WTC11 (cell line): ENCODE measurements at regions not wholly inside any gene's neighbourhood (a gene's known extent, or its start where the extent isn't known, plus 50 kb on each side); places are given as distances from the start of the nearest gene placed in this dataset.

ENCODE experiments used
- ATAC-seq: fragments of 200-7000 bp; cut with Tn5 transposase; 2 replicates; pipeline ENCODE4 v1.10.0; 2021; ENCODE audit warnings: mild to moderate bottlenecking, moderate library complexity
- CTCF ChIA-PET: fragments of 300-600 bp; sonication (Branson Sonifier 250); formaldehyde crosslinking; loops from one replicate; lab custom pipeline; 2021; ENCODE audit warnings: antibody characterized with exemption; lab: Charles Lee
- POLR2A ChIA-PET: fragments of 350-600 bp; sonication (Branson Sonifier 250); formaldehyde crosslinking; loops from one replicate; lab custom pipeline; 2021; ENCODE audit warnings: antibody characterized with exemption; lab: Charles Lee
- DNase-seq: peaks from one replicate; pipeline ENCODE4 v3.0.0; 2021; ENCODE audit warnings: low spot score
- H3K27ac Mint-ChIP-seq: 2 replicates; pipeline ENCODE4 v1.8.0; 2021; ENCODE audit warnings: mixed read lengths
- H3K27me3 Mint-ChIP-seq: 2 replicates; pipeline ENCODE4 v1.8.0; 2021; ENCODE audit warnings: low read depth, mild to moderate bottlenecking, moderate library complexity, mixed read lengths
- H3K36me3 Mint-ChIP-seq: 2 replicates; pipeline ENCODE4 v1.8.0; 2021; ENCODE audit warnings: mixed read lengths
- H3K4me1 Mint-ChIP-seq: 2 replicates; pipeline ENCODE4 v1.8.0; 2022; ENCODE audit warnings: mixed read lengths
- H3K4me3 Mint-ChIP-seq: 2 replicates; pipeline ENCODE4 v1.8.0; 2021; ENCODE audit warnings: mild to moderate bottlenecking, moderate library complexity, mixed read lengths
- H3K9me3 Mint-ChIP-seq: 2 replicates; pipeline ENCODE4 v1.8.0; 2021; ENCODE audit warnings: mixed read lengths
- ATF2 ChIP-seq: sonication (generic); formaldehyde crosslinking; IDR thresholded peaks from 2 replicates; pipeline ENCODE4 v1.8.1; 2022; ENCODE audit warnings: low read depth, missing genetic modification reagents, borderline replicate concordance
- CBFB ChIP-seq: sonication (generic); formaldehyde crosslinking; IDR thresholded peaks from 2 replicates; pipeline ENCODE4 v1.8.1; 2022; ENCODE audit warnings: mild to moderate bottlenecking, low read depth, missing genetic modification reagents
- CREM ChIP-seq: sonication (generic); formaldehyde crosslinking; IDR thresholded peaks from 2 replicates; pipeline ENCODE4 v1.8.1; 2022; ENCODE audit warnings: mild to moderate bottlenecking, missing genetic modification reagents, moderate library complexity
- ERG ChIP-seq: fragments of 250-450 bp; sonication (Bioruptor Pico); IDR thresholded peaks from 2 replicates; pipeline ENCODE4 v1.8.0; 2021; ENCODE audit warnings: mild to moderate bottlenecking
- FOXP1 ChIP-seq: sonication (generic); formaldehyde crosslinking; IDR thresholded peaks from 2 replicates; pipeline ENCODE4 v1.8.0; 2022; ENCODE audit warnings: missing genetic modification reagents, mild to moderate bottlenecking, moderate library complexity, borderline replicate concordance
- FOXP4 ChIP-seq: sonication (generic); formaldehyde crosslinking; IDR thresholded peaks from 2 replicates; pipeline ENCODE4 v1.8.0; 2022; ENCODE audit warnings: mild to moderate bottlenecking, missing genetic modification reagents
- GABPB1 ChIP-seq: sonication (generic); formaldehyde crosslinking; IDR thresholded peaks from 2 replicates; pipeline ENCODE4 v1.8.1; 2023; ENCODE audit warnings: mild to moderate bottlenecking, missing genetic modification reagents
- MYBL2 ChIP-seq: sonication (generic); formaldehyde crosslinking; IDR thresholded peaks from 2 replicates; pipeline ENCODE4 v1.8.1; 2023; ENCODE audit warnings: mild to moderate bottlenecking, moderate library complexity, missing genetic modification reagents
- RORB ChIP-seq: fragments of 250-450 bp; sonication (Bioruptor Pico); IDR thresholded peaks from 2 replicates; pipeline ENCODE4 v1.9.0; 2021; ENCODE audit warnings: mild to moderate bottlenecking
- SMAD4 ChIP-seq: sonication (generic); formaldehyde crosslinking; IDR thresholded peaks from 2 replicates; pipeline ENCODE4 v1.8.0; 2022; ENCODE audit warnings: mild to moderate bottlenecking, missing genetic modification reagents
- SP1 ChIP-seq: sonication (generic); formaldehyde crosslinking; conservative IDR thresholded peaks from 2 replicates; pipeline ENCODE4 v1.8.1; 2022; ENCODE audit warnings: missing genetic modification reagents
- TEAD1 ChIP-seq: sonication (generic); formaldehyde crosslinking; IDR thresholded peaks from 2 replicates; pipeline ENCODE4 v1.8.0; 2022; ENCODE audit warnings: mild to moderate bottlenecking, missing genetic modification reagents
- TEAD4 ChIP-seq: sonication (generic); formaldehyde crosslinking; IDR thresholded peaks from 2 replicates; pipeline ENCODE4 v1.8.0; 2022; ENCODE audit warnings: mild to moderate bottlenecking, missing genetic modification reagents
- ZNF263 ChIP-seq: sonication (generic); formaldehyde crosslinking; IDR thresholded peaks from 2 replicates; pipeline ENCODE4 v1.8.1; 2022; ENCODE audit warnings: low read depth, mild to moderate bottlenecking, moderate library complexity, missing genetic modification reagents
- ZNF532 ChIP-seq: fragments of 250-450 bp; sonication (Bioruptor Pico); IDR thresholded peaks from 2 replicates; pipeline ENCODE4 v1.9.0; 2021; ENCODE audit warnings: mild to moderate bottlenecking, borderline replicate concordance
- ZSCAN18 ChIP-seq: fragments of 250-450 bp; sonication (Bioruptor Pico); IDR thresholded peaks from 2 replicates; pipeline ENCODE4 v2.1.2; 2022; ENCODE audit warnings: mild to moderate bottlenecking, moderate library complexity

GRCh38 chr7:48718731-48719378 lies 205.5 kb upstream of the CDC14C start (continued):
- no peak for TF ChIP-seq ZNF532
- TF ChIP-seq FOXP4 (CRISPR knock-in tag): no peak
- no peak for TF ChIP-seq MYBL2 (CRISPR knock-in tag)
- TF ChIP-seq ZSCAN18 (CRISPR knock-in tag): no peak
- no peak for TF ChIP-seq CREM (CRISPR knock-in tag)
- TF ChIP-seq TEAD4 (CRISPR knock-in tag): no peak

- ATAC-seq: no peak
- peaks cover 29% of the 10 kb centered on the region for H3K36me3 Mint-ChIP-seq
- TF ChIP-seq GABPB1 (CRISPR knock-in tag) (no peak), ZNF263 (CRISPR knock-in tag) (no peak)
These were observed 195.5 kb upstream of the CDC14C start for GRCh38 chr7:48728799-48729198.

GRCh38 chr7:48734695-48735406 lies 189.5 kb upstream of the CDC14C start:
- POLR2A ChIA-PET: no interaction called here
- ATAC-seq (no peak), DNase-seq (no peak)
- Mint-ChIP-seq H3K9me3 (peaks cover 37% of the 10 kb centered on the region), H3K27me3 (no peaks in the 10 kb centered on the region), H3K4me1 (no peaks in the 10 kb centered on the region), H3K27ac (no peak overlapping the region), H3K36me3 (peaks cover 26% of the 10 kb centered on the region), H3K4me3 (no peak overlapping the region)
- CTCF ChIA-PET: no interaction called here
- no peak for TF ChIP-seq FOXP1 (CRISPR knock-in tag)
- no peak for TF ChIP-seq SMAD4 (CRISPR knock-in tag)
- TF ChIP-seq ZNF532: no peak
- TF ChIP-seq ATF2: no peak
- no peak for TF ChIP-seq ERG
- TF ChIP-seq RORB (CRISPR knock-in tag): no peak
- no peak for TF ChIP-seq SP1 (CRISPR knock-in tag)
- no peak for TF ChIP-seq ZNF263 (CRISPR knock-in tag)
- TF ChIP-seq CBFB (CRISPR knock-in tag): no peak
- no peak for TF ChIP-seq TEAD1 (CRISPR knock-in tag)

More at GRCh38 chr7:48728799-48729198, 195.5 kb upstream of the CDC14C start:
- Mint-ChIP-seq H3K27ac (no peak overlapping the region), H3K4me3 (no peak overlapping the region), H3K9me3 (peaks cover 66% of the 10 kb centered on the region), H3K27me3 (no peaks in the 10 kb centered on the region), H3K4me1 (no peaks in the 10 kb centered on the region)
- ChIA-PET POLR2A (no interaction called here), CTCF (no interaction called here)
- no peak for DNase-seq
